C4-2B (cell line): ENCODE measurements at regions not wholly inside any gene's neighbourhood (a gene's known extent, or its start where the extent isn't known, plus 50 kb on each side); places are given as distances from the start of the nearest gene placed in this dataset.
"Not testable (repeated sequence)": the region's sequence is repeated elsewhere in the genome, so short reads cannot be mapped to it uniquely, and the experiment has no call there.

Experiments
- H3K27ac ChIP-seq: fragments of 450-650 bp; 2 replicates; pipeline ENCODE4 v1.5.1; 2017
- CTCF ChIP-seq: fragments of 450-650 bp; conservative IDR thresholded peaks from 2 replicates; pipeline ENCODE4 v1.5.1; 2017; ENCODE audit warnings: mild to moderate bottlenecking
- ZFX ChIP-seq: fragments of 450-650 bp; IDR thresholded peaks from 2 replicates; pipeline ENCODE4 v1.6.1; 2017

GRCh38 chr12:74646831-74647230 is 109.2 kb downstream of the ATXN7L3B start:
- H3K27ac ChIP-seq = no peak overlapping the region
- TF ChIP-seq ZFX = no peak
- TF ChIP-seq CTCF = peak; percentile 69

DNA sequence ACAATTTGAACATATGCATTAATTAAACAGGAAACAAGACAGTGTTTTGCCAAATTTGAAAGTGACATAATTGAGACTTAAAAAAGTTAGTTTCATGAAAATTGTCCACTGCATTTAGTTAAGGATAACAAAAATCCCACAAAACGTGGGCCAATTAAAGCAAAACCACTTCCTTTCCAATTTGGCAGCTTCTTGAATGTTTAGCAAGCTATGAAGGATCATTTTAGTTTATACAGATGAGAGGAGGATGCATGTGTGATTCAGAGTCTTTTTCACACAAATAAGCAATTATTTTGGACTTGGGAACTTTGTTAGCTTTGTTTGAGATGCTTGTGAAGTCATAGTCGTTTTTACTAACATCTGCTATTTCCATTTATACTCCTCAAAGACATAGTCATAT is 109.6 kb downstream of the ATXN7L3B start:
- TF ChIP-seq ZFX = no peak
- peak; percentile 33 for TF ChIP-seq CTCF
- no peak overlapping the region for H3K27ac ChIP-seq

- TF ChIP-seq ZFX (no peak), CTCF (no peak)
- H3K27ac ChIP-seq = no peak overlapping the region
Measured at GRCh38 chr12:74656251-74656650, 118.6 kb downstream of the ATXN7L3B start.

GRCh38 chr12:74660442-74660841 is 122.8 kb downstream of the ATXN7L3B start:
- no peak overlapping the region for H3K27ac ChIP-seq
- no peak for TF ChIP-seq CTCF
- TF ChIP-seq ZFX = no peak

- no peak for TF ChIP-seq CTCF
- no peak for TF ChIP-seq ZFX
- no peak overlapping the region for H3K27ac ChIP-seq
Measured at GRCh38 chr12:74663958-74664357, 126.3 kb downstream of the ATXN7L3B start.

GRCh38 chr12:74665690-74666089 is 128.1 kb downstream of the ATXN7L3B start:
- TF ChIP-seq CTCF (no peak), ZFX (no peak)
- no peak overlapping the region for H3K27ac ChIP-seq

GRCh38 chr12:74671421-74671820 is 133.8 kb downstream of the ATXN7L3B start:
- H3K27ac ChIP-seq = no peak overlapping the region
- no peak for TF ChIP-seq CTCF
- no peak for TF ChIP-seq ZFX

GRCh38 chr12:74676955-74677354 is 139.3 kb downstream of the ATXN7L3B start:
- H3K27ac ChIP-seq = not testable (repeated sequence)
